ENCODE measurements at regions not wholly inside any gene's neighbourhood (a gene's known extent, or its start where the extent isn't known, plus 50 kb on each side); places are given as distances from the start of the nearest gene placed in this dataset.
"Not testable (repeated sequence)": the region's sequence is repeated elsewhere in the genome, so short reads cannot be mapped to it uniquely, and the experiment has no call there.

DNA sequence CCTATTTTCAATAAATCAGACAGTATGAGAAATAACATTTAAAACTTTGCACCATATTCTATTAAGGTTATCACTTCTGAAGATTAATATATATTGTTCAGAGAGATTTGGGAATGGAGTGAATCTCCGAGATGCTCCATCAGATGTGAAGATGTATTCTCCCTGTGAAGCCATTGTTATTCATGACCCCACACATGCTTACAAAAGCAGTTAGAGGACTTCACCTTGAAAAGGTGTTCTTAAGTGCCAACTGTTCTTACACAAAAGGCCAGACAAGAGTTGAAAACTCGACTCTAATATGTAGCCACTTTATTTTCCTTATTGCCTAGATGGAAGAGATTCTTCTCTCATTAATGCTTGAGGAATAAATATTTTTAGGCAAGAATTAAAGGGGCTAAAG, 54.3 kb upstream of the NEIL3 start:
- no peaks in the 10 kb centered on the region for H3K4me1 ChIP-seq (ENCODE audit: insufficient read depth, low read length)
- H3K9ac ChIP-seq (ENCODE audit: low read depth, low read length): no peak overlapping the region
- H3K27ac ChIP-seq (ENCODE audit: low read length): no peak overlapping the region
- no peaks in the 10 kb centered on the region for H3K9me3 ChIP-seq (ENCODE audit: insufficient read depth, low read depth, low read length)
- H3K4me3 ChIP-seq (ENCODE audit: low read length): no peak overlapping the region
- H3K36me3 ChIP-seq (ENCODE audit: insufficient read depth, low read depth, low read length): no peaks in the 10 kb centered on the region
- H3K27me3 ChIP-seq (ENCODE audit: insufficient read depth, low read length): no peaks in the 10 kb centered on the region

GRCh38 chr4:177256950-177257349, 52.7 kb upstream of the NEIL3 start:
- Histone ChIP-seq H3K4me3 (ENCODE audit: low read length) (no peak overlapping the region), H3K9me3 (ENCODE audit: insufficient read depth, low read depth, low read length) (no peaks in the 10 kb centered on the region), H3K4me1 (ENCODE audit: insufficient read depth, low read length) (no peaks in the 10 kb centered on the region), H3K27me3 (ENCODE audit: insufficient read depth, low read length) (no peaks in the 10 kb centered on the region), H3K9ac (ENCODE audit: low read depth, low read length) (no peak overlapping the region), H3K27ac (ENCODE audit: low read length) (no peak overlapping the region), H3K36me3 (ENCODE audit: insufficient read depth, low read depth, low read length) (no peaks in the 10 kb centered on the region)

GRCh38 chr4:177259466-177259865, 50.2 kb upstream of the NEIL3 start:
- H3K27ac ChIP-seq (ENCODE audit: low read length); H3K9me3 ChIP-seq (ENCODE audit: insufficient read depth, low read depth, low read length); H3K4me3 ChIP-seq (ENCODE audit: low read length); H3K36me3 ChIP-seq (ENCODE audit: insufficient read depth, low read depth, low read length); H3K27me3 ChIP-seq (ENCODE audit: insufficient read depth, low read length); H3K4me1 ChIP-seq (ENCODE audit: insufficient read depth, low read length); H3K9ac ChIP-seq (ENCODE audit: low read depth, low read length): not testable (repeated sequence)

Data from iPS-20b (cell line).